B cell (primary cell): ENCODE measurements at regions not wholly inside any gene's neighbourhood (a gene's known extent, or its start where the extent isn't known, plus 50 kb on each side); places are given as distances from the start of the nearest gene placed in this dataset.

Experiments
- ATAC-seq: fragments of 200-7000 bp; cut with Tn5 transposase; one replicate; pipeline ENCODE4 v1.10.0; 2021; ENCODE audit warnings: low read depth, mild to moderate bottlenecking, moderate number of reproducible peaks, moderate library complexity
- CTCF ChIA-PET: fragments of 350-600 bp; sonication (Branson Sonifier 250); formaldehyde crosslinking; loops from one replicate; lab custom pipeline; 2021; ENCODE audit warnings: antibody characterized with exemption, inconsistent platforms; lab: Charles Lee
- POLR2A ChIA-PET: fragments of 350-600 bp; sonication (Branson Sonifier 250); formaldehyde crosslinking; loops from one replicate; lab custom pipeline; 2021; ENCODE audit warnings: antibody characterized with exemption; lab: Charles Lee
- DNase-seq: peaks from one replicate; pipeline ENCODE4 v3.0.0; 2013
- H2AFZ ChIP-seq: 2 replicates; pipeline ENCODE4 v1.6.1; 2012; ENCODE audit warnings: mild to moderate bottlenecking, low read depth, low read length; ENCODE audit not compliant: insufficient read depth, poor library complexity, severe bottlenecking
- H3K27ac ChIP-seq, 2 donors: 1 replicate in 1 of 2; 2 replicates in 1 of 2; pipeline ENCODE4 v1.5.1; 2012 to 2013; ENCODE audit warnings: low read length in 2 of 2, mild to moderate bottlenecking in 2 of 2, moderate library complexity in 1 of 2
- H3K27me3 ChIP-seq, 4 experiments: fragments of 200-600 bp in 1 of 4; sonication (generic) in 1 of 4; replicated peaks in 1 of 4; 1 replicate in 2 of 4; 2 replicates in 2 of 4; pipeline versions ENCODE4 v1.6.1 to v1.7.0; 2013 to 2016; ENCODE audit warnings: low read length in 3 of 4, mild to moderate bottlenecking in 2 of 4, mixed read lengths in 1 of 4, moderate library complexity in 1 of 4; ENCODE audit not compliant: insufficient read depth in 4 of 4, control insufficient read depth in 3 of 4; ENCODE audit errors: control extremely low read depth in 1 of 4
- H3K36me3 ChIP-seq, 2 experiments: replicated peaks in 1 of 2; 1 replicate in 1 of 2; 2 replicates in 1 of 2; pipeline versions ENCODE4 v1.6.1 to v1.7.1; 2013; ENCODE audit warnings: low read length in 1 of 2; ENCODE audit not compliant: insufficient read depth in 2 of 2, control insufficient read depth in 1 of 2; ENCODE audit errors: control extremely low read depth in 1 of 2, extremely low read depth in 1 of 2
- H3K4me1 ChIP-seq, 2 donors: fragments of 200-600 bp in 1 of 2; sonication (generic) in 1 of 2; 1 replicate in 1 of 2; 2 replicates in 1 of 2; pipeline versions ENCODE4 v1.5.1 to v1.6.1; 2013 to 2017; ENCODE audit warnings: low read length in 2 of 2; ENCODE audit not compliant: control insufficient read depth in 2 of 2, insufficient read depth in 2 of 2
- H3K4me2 ChIP-seq: replicated peaks from 2 replicates; pipeline ENCODE3; 2012; ENCODE audit warnings: mild to moderate bottlenecking, low read depth, low read length; ENCODE audit not compliant: poor library complexity, severe bottlenecking
- H3K4me3 ChIP-seq, 5 experiments: fragments of 200-600 bp in 1 of 5; sonication (generic) in 1 of 5; 1 replicate in 3 of 5; 2 replicates in 2 of 5; pipeline versions ENCODE4 v1.5.1 to v1.7.0; 2011 to 2016; ENCODE audit warnings: low read length in 4 of 5, mild to moderate bottlenecking in 4 of 5, low read depth in 2 of 5, control low read depth in 1 of 5, moderate library complexity in 1 of 5; ENCODE audit not compliant: insufficient read depth in 1 of 5; ENCODE audit errors: control extremely low read depth in 1 of 5, extremely low read depth in 1 of 5
- H3K79me2 ChIP-seq: fragments of 200-600 bp; sonication (generic); one replicate; pipeline ENCODE4 v1.6.0; 2016; ENCODE audit warnings: low read length; ENCODE audit not compliant: control insufficient read depth, insufficient read depth
- H3K9ac ChIP-seq: fragments of 200-600 bp; sonication (generic); 2 replicates; pipeline ENCODE4 v1.6.1; 2017; ENCODE audit warnings: mild to moderate bottlenecking, low read length, moderate library complexity
- H3K9me3 ChIP-seq, 3 donors: one replicate each; pipeline versions ENCODE4 v1.6.1 to v1.7.1; 2013; ENCODE audit warnings: low read length in 2 of 3; ENCODE audit not compliant: control insufficient read depth in 2 of 3, insufficient read depth in 1 of 3; ENCODE audit errors: control extremely low read depth in 1 of 3
- H4K20me1 ChIP-seq: 2 replicates; pipeline ENCODE4 v1.6.0; 2012; ENCODE audit warnings: mild to moderate bottlenecking, low read length; ENCODE audit not compliant: insufficient read depth, control insufficient read depth, poor library complexity, severe bottlenecking
- H3K27ac Mint-ChIP-seq: one replicate; pipeline ENCODE4 v1.8.0; 2021; ENCODE audit warnings: mixed read lengths
- H3K27me3 Mint-ChIP-seq: one replicate; pipeline ENCODE4 v1.8.0; 2021; ENCODE audit warnings: mixed read lengths
- H3K4me1 Mint-ChIP-seq: one replicate; pipeline ENCODE4 v1.8.0; 2021; ENCODE audit warnings: mixed read lengths
- H3K4me3 Mint-ChIP-seq: one replicate; pipeline ENCODE4 v1.8.0; 2021; ENCODE audit warnings: mixed read lengths
- H3K9me3 Mint-ChIP-seq: one replicate; pipeline ENCODE4 v1.8.0; 2022; ENCODE audit warnings: mixed read lengths; ENCODE audit not compliant: insufficient read depth
- CTCF ChIP-seq: fragments of 200-600 bp; IDR thresholded peaks from one replicate; pipeline ENCODE4 v1.8.0; 2022; ENCODE audit warnings: antibody characterized with exemption, mild to moderate bottlenecking
- EZH2 ChIP-seq: IDR thresholded peaks from 2 replicates; pipeline ENCODE4 v1.6.1; 2012; ENCODE audit warnings: borderline replicate concordance, low read depth, mild to moderate bottlenecking, moderate library complexity, low read length; ENCODE audit not compliant: insufficient read depth, poor library complexity, severe bottlenecking
- WGBS: methylation state at CpG from one replicate; pipeline ENCODE4 v1.1.5; 2013; ENCODE audit warnings: missing lambda C conversion rate; ENCODE audit not compliant: insufficient coverage; 5-methylcytosine and 5-hydroxymethylcytosine counted together
- intact Hi-C: fragments of 100-400 bp; cut with micrococcal nuclease; formaldehyde crosslinking; loops from one replicate; pipeline ENCODE4 v1.10.0; 2022

- CTCF ChIA-PET, result no interaction called here
- DNase-seq (no peak), ATAC-seq (no peak)
- no peak overlapping the region for H3K27ac ChIP-seq
- Mint-ChIP-seq H3K4me3 (no peak overlapping the region), H3K27me3 (no peaks in the 10 kb centered on the region), H3K4me1 (no peaks in the 10 kb centered on the region), H3K9me3 (no peaks in the 10 kb centered on the region), H3K27ac (no peak overlapping the region)
- TF ChIP-seq CTCF, result no peak
- TF ChIP-seq EZH2, result no peak
- peaks cover 0 to 1% (median 0%) of the 10 kb centered on the region in 3 donors for H3K9me3 ChIP-seq
- intact Hi-C loops, result no loop called here
- H3K4me3 ChIP-seq, result no peak overlapping the region
- POLR2A ChIA-PET, result no interaction called here
- no peaks in the 10 kb centered on the region for H3K36me3 ChIP-seq
- H3K27me3 ChIP-seq, result no peaks in the 10 kb centered on the region
- H3K4me2 ChIP-seq, result no peak overlapping the region
- peaks cover 0 to 1% of the 10 kb centered on the region in 2 donors for H3K4me1 ChIP-seq
- WGBS, result 87% methylated on average over 2 of the region's 4 CpGs
- H4K20me1 ChIP-seq, result no peaks in the 10 kb centered on the region
- H2AFZ ChIP-seq, result no peak overlapping the region
- H3K9ac ChIP-seq, result no peak overlapping the region
- H3K79me2 ChIP-seq, result no peaks in the 10 kb centered on the region
These were observed 369.0 kb upstream of the CFAP20DC start for GRCh38 chr3:59418836-59419235.

DNA sequence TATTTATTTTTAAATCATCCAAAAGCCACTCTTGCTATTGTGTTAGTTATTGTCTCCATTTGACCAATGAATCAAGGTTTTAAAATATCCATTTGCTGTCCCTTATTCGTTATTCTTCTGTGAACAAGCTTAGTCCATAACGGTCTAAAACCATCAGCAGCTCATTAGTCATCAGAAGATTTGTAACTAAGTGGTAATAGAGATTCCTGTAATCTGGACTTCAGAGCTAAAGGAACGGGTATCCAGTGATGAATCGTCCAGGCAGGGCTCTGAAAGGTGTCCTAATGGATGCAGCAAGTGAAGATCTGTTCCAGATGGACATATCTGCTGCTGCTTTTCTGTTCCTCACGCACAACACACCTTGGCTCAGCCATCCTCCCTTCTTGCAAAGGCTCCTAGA is 362.7 kb upstream of the CFAP20DC start:
- Histone ChIP-seq H2AFZ (no peak overlapping the region), H3K4me1 (no peaks in the 10 kb centered on the region), H3K4me3 (no peak overlapping the region), H3K4me2 (no peak overlapping the region), H3K27ac (no peak overlapping the region), H3K9ac (no peak overlapping the region), H4K20me1 (no peaks in the 10 kb centered on the region), H3K9me3 (no peaks in the 10 kb centered on the region), H3K79me2 (no peaks in the 10 kb centered on the region), H3K27me3 (no peaks in the 10 kb centered on the region), H3K36me3 (no peaks in the 10 kb centered on the region)
- TF ChIP-seq EZH2 (no peak), CTCF (no peak)
- Mint-ChIP-seq H3K27ac (no peak overlapping the region), H3K27me3 (no peaks in the 10 kb centered on the region), H3K4me1 (peaks cover 2% of the 10 kb centered on the region), H3K4me3 (no peak overlapping the region), H3K9me3 (no peaks in the 10 kb centered on the region)
- DNase-seq (no peak), ATAC-seq (no peak)
- ChIA-PET POLR2A (no interaction called here), CTCF (no interaction called here)
- intact Hi-C loops, result no loop called here
- 96% methylated on average over 3 of the region's 5 CpGs for WGBS
